DND-41 (cell line): ENCODE measurements at regions not wholly inside any gene's neighbourhood (a gene's known extent, or its start where the extent isn't known, plus 50 kb on each side); places are given as distances from the start of the nearest gene placed in this dataset.

Experiments used
- ATAC-seq: fragments of 200-7000 bp; cut with Tn5 transposase; 3 replicates; pipeline ENCODE4 v1.9.1; 2021; ENCODE audit warnings: low read depth; ENCODE audit not compliant: insufficient read depth
- DNase-seq: peaks from one replicate; pipeline ENCODE4 v3.0.0-alpha.2; 2020
- H2AFZ ChIP-seq: 2 replicates; pipeline ENCODE4 v1.6.0; 2012; ENCODE audit warnings: low read depth, low read length
- H3K27ac ChIP-seq: 2 replicates; pipeline ENCODE4 v1.5.1; 2012; ENCODE audit warnings: low read length, inconsistent platforms
- H3K27me3 ChIP-seq: fragments of 200-600 bp; sonication (generic); 2 replicates; pipeline ENCODE4 v1.6.0; 2012; ENCODE audit warnings: low read length, mild to moderate bottlenecking, inconsistent platforms; ENCODE audit not compliant: insufficient read depth, poor library complexity
- H3K36me3 ChIP-seq: 2 replicates; pipeline ENCODE4 v1.5.1; 2012; ENCODE audit warnings: low read length, inconsistent platforms; ENCODE audit not compliant: insufficient read depth
- H3K4me1 ChIP-seq: 2 replicates; pipeline ENCODE4 v1.5.1; 2012; ENCODE audit warnings: mild to moderate bottlenecking, low read length; ENCODE audit not compliant: insufficient read depth
- H3K4me2 ChIP-seq: 2 replicates; pipeline ENCODE4 v1.6.0; 2012; ENCODE audit warnings: mild to moderate bottlenecking, moderate library complexity, low read length, inconsistent platforms; ENCODE audit not compliant: insufficient read depth
- H3K4me3 ChIP-seq, 2 experiments: fragments of 200-600 bp in 1 of 2; shearing (Covaris generic) in 1 of 2; 2 replicates each; pipeline ENCODE4 v1.5.1; 2012 to 2016; ENCODE audit warnings: inconsistent platforms in 2 of 2, low read length in 2 of 2, mild to moderate bottlenecking in 2 of 2, low read depth in 1 of 2, moderate library complexity in 1 of 2
- H3K79me2 ChIP-seq: 2 replicates; pipeline ENCODE4 v1.6.0; 2012; ENCODE audit warnings: low read length, inconsistent platforms; ENCODE audit not compliant: insufficient read depth
- H3K9ac ChIP-seq: 2 replicates; pipeline ENCODE4 v1.6.0; 2012; ENCODE audit warnings: low read depth, mild to moderate bottlenecking, inconsistent platforms, low read length, moderate library complexity
- H3K9me3 ChIP-seq: 2 replicates; pipeline ENCODE4 v1.5.1; 2012; ENCODE audit warnings: low read length, moderate library complexity, mild to moderate bottlenecking, inconsistent platforms; ENCODE audit not compliant: insufficient read depth, severe bottlenecking
- H4K20me1 ChIP-seq: 2 replicates; pipeline ENCODE4 v1.6.0; 2012; ENCODE audit warnings: low read length; ENCODE audit not compliant: insufficient read depth
- CTCF ChIP-seq: IDR thresholded peaks from 2 replicates; pipeline ENCODE4 v1.5.1; 2012; ENCODE audit warnings: borderline replicate concordance, low read length, moderate library complexity, mild to moderate bottlenecking; ENCODE audit not compliant: poor library complexity, severe bottlenecking; ENCODE audit errors: extremely low read depth
- EZH2 ChIP-seq: IDR thresholded peaks from 3 replicates; pipeline ENCODE4 v1.6.1; 2012; ENCODE audit warnings: borderline replicate concordance, low read depth, mild to moderate bottlenecking, moderate library complexity, low read length, inconsistent platforms; ENCODE audit not compliant: severe bottlenecking

GRCh38 chr18:39188278-39188677 is 1622.7 kb upstream of the CELF4 start:
- H3K4me2 ChIP-seq = no peak overlapping the region
- no peak for DNase-seq
- no peak overlapping the region for H3K9ac ChIP-seq
- no peak overlapping the region for H2AFZ ChIP-seq
- H3K4me1 ChIP-seq = no peaks in the 10 kb centered on the region
- no peak for ATAC-seq
- no peaks in the 10 kb centered on the region for H3K27me3 ChIP-seq
- TF ChIP-seq CTCF (no peak), EZH2 (no peak)
- H3K9me3 ChIP-seq = no peaks in the 10 kb centered on the region
- no peaks in the 10 kb centered on the region for H3K79me2 ChIP-seq
- H3K27ac ChIP-seq = no peak overlapping the region
- no peaks in the 10 kb centered on the region for H3K36me3 ChIP-seq
- no peak overlapping the region for H3K4me3 ChIP-seq
- no peaks in the 10 kb centered on the region for H4K20me1 ChIP-seq

- TF ChIP-seq EZH2 (no peak), CTCF (no peak)
- Histone ChIP-seq H3K79me2 (no peaks in the 10 kb centered on the region), H2AFZ (no peak overlapping the region), H3K9ac (no peak overlapping the region), H3K4me1 (no peaks in the 10 kb centered on the region), H3K4me3 (no peak overlapping the region), H3K4me2 (no peak overlapping the region), H3K9me3 (no peaks in the 10 kb centered on the region), H3K27me3 (no peaks in the 10 kb centered on the region), H3K36me3 (no peaks in the 10 kb centered on the region), H4K20me1 (no peaks in the 10 kb centered on the region), H3K27ac (no peak overlapping the region)
- DNase-seq (no peak), ATAC-seq (no peak)
These were observed 1620.4 kb upstream of the CELF4 start for GRCh38 chr18:39186008-39186407.

GRCh38 chr18:39184176-39184575 is 1618.6 kb upstream of the CELF4 start:
- Histone ChIP-seq H3K9me3 (no peaks in the 10 kb centered on the region), H3K4me3 (no peak overlapping the region), H3K79me2 (no peaks in the 10 kb centered on the region), H3K9ac (no peak overlapping the region), H4K20me1 (no peaks in the 10 kb centered on the region), H3K4me2 (no peak overlapping the region), H3K4me1 (no peaks in the 10 kb centered on the region), H3K27me3 (no peaks in the 10 kb centered on the region), H2AFZ (no peak overlapping the region), H3K36me3 (no peaks in the 10 kb centered on the region), H3K27ac (no peak overlapping the region)
- TF ChIP-seq CTCF = no peak
- no peak for TF ChIP-seq EZH2
- no peak for DNase-seq
- ATAC-seq = no peak

GRCh38 chr18:39178166-39178565 is 1612.6 kb upstream of the CELF4 start:
- no peak for TF ChIP-seq EZH2
- TF ChIP-seq CTCF = no peak
- Histone ChIP-seq H3K9ac (no peak overlapping the region), H4K20me1 (no peaks in the 10 kb centered on the region), H3K9me3 (no peaks in the 10 kb centered on the region), H2AFZ (no peak overlapping the region), H3K27me3 (no peaks in the 10 kb centered on the region), H3K4me3 (no peak overlapping the region), H3K27ac (no peak overlapping the region), H3K79me2 (no peaks in the 10 kb centered on the region), H3K36me3 (no peaks in the 10 kb centered on the region), H3K4me2 (no peak overlapping the region), H3K4me1 (no peaks in the 10 kb centered on the region)
- DNase-seq (no peak), ATAC-seq (no peak)
